HUES48 (cell line): ENCODE measurements at regions not wholly inside any gene's neighbourhood (a gene's known extent, or its start where the extent isn't known, plus 50 kb on each side); places are given as distances from the start of the nearest gene placed in this dataset.

Experiments
- H3K27ac ChIP-seq: one replicate; pipeline ENCODE4 v1.7.0; 2013; ENCODE audit warnings: low read depth, low read length, inconsistent platforms
- H3K27me3 ChIP-seq: 2 replicates; pipeline ENCODE4 v1.6.1; 2013; ENCODE audit warnings: mild to moderate bottlenecking, low read length; ENCODE audit not compliant: control insufficient read depth, insufficient read depth
- H3K36me3 ChIP-seq: 2 replicates; pipeline ENCODE4 v1.6.1; 2013; ENCODE audit warnings: low read length; ENCODE audit not compliant: control insufficient read depth, insufficient read depth
- H3K4me1 ChIP-seq: 2 replicates; pipeline ENCODE4 v1.6.1; 2013; ENCODE audit warnings: mild to moderate bottlenecking, low read length; ENCODE audit not compliant: control insufficient read depth, insufficient read depth
- H3K4me3 ChIP-seq: 2 replicates; pipeline ENCODE4 v1.5.1; 2013; ENCODE audit warnings: mild to moderate bottlenecking, low read depth, low read length
- H3K9ac ChIP-seq: 2 replicates; pipeline ENCODE4 v1.6.1; 2013; ENCODE audit warnings: mild to moderate bottlenecking, low read depth, low read length, moderate library complexity
- H3K9me3 ChIP-seq: 2 replicates; pipeline ENCODE4 v1.6.1; 2013; ENCODE audit warnings: low read length; ENCODE audit not compliant: control insufficient read depth, insufficient read depth

- no peak overlapping the region for H3K27ac ChIP-seq
- H3K9ac ChIP-seq, result no peak overlapping the region
- H3K36me3 ChIP-seq, result no peaks in the 10 kb centered on the region
- H3K27me3 ChIP-seq, result no peaks in the 10 kb centered on the region
- no peak overlapping the region for H3K4me3 ChIP-seq
- H3K4me1 ChIP-seq, result no peaks in the 10 kb centered on the region
- no peaks in the 10 kb centered on the region for H3K9me3 ChIP-seq
Measured at GRCh38 chr6:168741305-168741704, 300.3 kb downstream of the SMOC2 start.

GRCh38 chr6:168739381-168739780 lies 298.4 kb downstream of the SMOC2 start:
- H3K4me1 ChIP-seq, result no peaks in the 10 kb centered on the region
- H3K27ac ChIP-seq, result no peak overlapping the region
- H3K9ac ChIP-seq, result no peak overlapping the region
- no peaks in the 10 kb centered on the region for H3K9me3 ChIP-seq
- no peaks in the 10 kb centered on the region for H3K27me3 ChIP-seq
- no peaks in the 10 kb centered on the region for H3K36me3 ChIP-seq
- H3K4me3 ChIP-seq, result no peak overlapping the region

- H3K27me3 ChIP-seq, result no peaks in the 10 kb centered on the region
- H3K4me1 ChIP-seq, result no peaks in the 10 kb centered on the region
- no peaks in the 10 kb centered on the region for H3K36me3 ChIP-seq
- H3K9ac ChIP-seq, result no peak overlapping the region
- H3K9me3 ChIP-seq, result no peaks in the 10 kb centered on the region
- H3K4me3 ChIP-seq, result no peak overlapping the region
- no peak overlapping the region for H3K27ac ChIP-seq
Measured at GRCh38 chr6:168737481-168737880, 296.5 kb downstream of the SMOC2 start.

GRCh38 chr6:168737014-168737413 lies 296.0 kb downstream of the SMOC2 start:
- H3K27ac ChIP-seq, result no peak overlapping the region
- H3K9ac ChIP-seq, result no peak overlapping the region
- H3K9me3 ChIP-seq, result no peaks in the 10 kb centered on the region
- H3K27me3 ChIP-seq, result no peaks in the 10 kb centered on the region
- no peaks in the 10 kb centered on the region for H3K36me3 ChIP-seq
- H3K4me1 ChIP-seq, result no peaks in the 10 kb centered on the region
- no peak overlapping the region for H3K4me3 ChIP-seq

GRCh38 chr6:168736039-168736438 lies 295.1 kb downstream of the SMOC2 start:
- no peaks in the 10 kb centered on the region for H3K4me1 ChIP-seq

GRCh38 chr6:168735268-168735949 lies 294.4 kb downstream of the SMOC2 start:
- Histone ChIP-seq H3K9me3 (no peaks in the 10 kb centered on the region), H3K27me3 (no peaks in the 10 kb centered on the region), H3K27ac (no peak overlapping the region), H3K36me3 (no peaks in the 10 kb centered on the region), H3K4me3 (no peak overlapping the region), H3K9ac (no peak overlapping the region), H3K4me1 (no peaks in the 10 kb centered on the region)

More at GRCh38 chr6:168736039-168736438, 295.1 kb downstream of the SMOC2 start:
- H3K36me3 ChIP-seq, result no peaks in the 10 kb centered on the region
- H3K4me3 ChIP-seq, result no peak overlapping the region
- no peak overlapping the region for H3K27ac ChIP-seq
- no peak overlapping the region for H3K9ac ChIP-seq
- no peaks in the 10 kb centered on the region for H3K9me3 ChIP-seq
- H3K27me3 ChIP-seq, result no peaks in the 10 kb centered on the region

GRCh38 chr6:168734523-168734922 lies 293.5 kb downstream of the SMOC2 start:
- Histone ChIP-seq H3K9ac (no peak overlapping the region), H3K27me3 (no peaks in the 10 kb centered on the region), H3K36me3 (no peaks in the 10 kb centered on the region), H3K27ac (no peak overlapping the region), H3K4me3 (no peak overlapping the region), H3K4me1 (no peaks in the 10 kb centered on the region), H3K9me3 (no peaks in the 10 kb centered on the region)

GRCh38 chr6:168732676-168733075 lies 291.7 kb downstream of the SMOC2 start:
- H3K36me3 ChIP-seq, result no peaks in the 10 kb centered on the region
- no peaks in the 10 kb centered on the region for H3K4me1 ChIP-seq
- no peak overlapping the region for H3K27ac ChIP-seq
- H3K9me3 ChIP-seq, result no peaks in the 10 kb centered on the region
- no peak overlapping the region for H3K4me3 ChIP-seq
- H3K27me3 ChIP-seq, result no peaks in the 10 kb centered on the region
- H3K9ac ChIP-seq, result no peak overlapping the region

GRCh38 chr6:168730931-168731716 lies 290.1 kb downstream of the SMOC2 start:
- H3K9me3 ChIP-seq, result peaks cover 2% of the 10 kb centered on the region; the same call in 1 of the 2 replicates
- H3K4me1 ChIP-seq, result no peaks in the 10 kb centered on the region
- H3K27me3 ChIP-seq, result no peaks in the 10 kb centered on the region
- no peak overlapping the region for H3K4me3 ChIP-seq
- H3K36me3 ChIP-seq, result no peaks in the 10 kb centered on the region
- H3K27ac ChIP-seq, result no peak overlapping the region
- H3K9ac ChIP-seq, result no peak overlapping the region

GRCh38 chr6:168728056-168728455 lies 287.1 kb downstream of the SMOC2 start:
- Histone ChIP-seq H3K27ac (no peak overlapping the region), H3K4me1 (no peaks in the 10 kb centered on the region), H3K36me3 (no peaks in the 10 kb centered on the region), H3K27me3 (no peaks in the 10 kb centered on the region), H3K9ac (no peak overlapping the region), H3K4me3 (no peak overlapping the region), H3K9me3 (peaks cover 24% of the 10 kb centered on the region)

- no peak overlapping the region for H3K27ac ChIP-seq
- H3K4me1 ChIP-seq, result no peaks in the 10 kb centered on the region
- no peak overlapping the region for H3K9ac ChIP-seq
- no peaks in the 10 kb centered on the region for H3K36me3 ChIP-seq
- H3K27me3 ChIP-seq, result no peaks in the 10 kb centered on the region
- no peak overlapping the region for H3K4me3 ChIP-seq
- H3K9me3 ChIP-seq, result peaks cover 39% of the 10 kb centered on the region
Measured at GRCh38 chr6:168726312-168726856, 285.4 kb downstream of the SMOC2 start.
